CD4-positive, alpha-beta T cell treated with Interleukin-12 subunit alpha and Interleukin-12 subunit beta, for 1 hour (primary cell): ENCODE measurements at regions not wholly inside any gene's neighbourhood (a gene's known extent, or its start where the extent isn't known, plus 50 kb on each side); places are given as distances from the start of the nearest gene placed in this dataset.

Experiments
- DNase-seq: peaks from one replicate; pipeline ENCODE4 v3.0.0-alpha.2; 2020

DNA sequence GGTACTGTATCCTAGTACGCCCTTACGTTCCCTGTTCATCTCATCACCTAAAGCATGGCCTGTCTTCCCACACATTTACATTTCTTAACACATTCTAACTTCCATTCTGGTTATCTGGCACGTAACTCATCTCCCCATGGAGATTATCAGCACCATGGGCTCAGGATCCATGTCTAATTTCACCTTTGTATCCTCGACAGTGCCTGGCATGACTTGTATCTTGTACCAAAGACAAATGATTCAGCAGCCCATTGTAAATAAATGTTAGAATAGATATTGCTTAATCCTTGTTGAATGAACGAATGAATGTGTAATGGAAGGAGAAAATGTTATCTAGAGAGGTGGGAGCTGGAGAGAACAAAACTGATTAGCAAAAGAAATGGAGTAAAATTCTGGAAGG, 69.7 kb upstream of the TPM1 start:
- DNase-seq, result no peak

DNA sequence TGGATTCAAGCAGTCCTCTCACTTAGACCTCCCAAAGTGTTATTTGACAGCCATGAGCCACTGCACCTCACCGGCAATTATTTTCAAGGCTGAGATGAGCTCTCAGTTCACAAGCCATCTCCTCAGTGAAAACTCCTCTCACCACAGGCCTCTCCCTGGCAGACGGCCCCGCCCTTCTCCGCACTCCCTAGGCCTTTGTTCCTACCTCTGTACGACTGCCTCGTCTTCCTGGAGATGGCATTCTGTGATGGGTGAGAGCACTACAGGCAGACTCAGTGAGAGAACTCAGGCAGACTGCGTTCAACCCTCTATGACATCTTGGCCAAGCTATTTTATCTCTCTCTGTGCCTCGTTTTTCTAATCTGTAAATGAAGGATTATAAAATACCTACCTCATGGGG, 67.0 kb upstream of the TPM1 start:
- no peak for DNase-seq

DNA sequence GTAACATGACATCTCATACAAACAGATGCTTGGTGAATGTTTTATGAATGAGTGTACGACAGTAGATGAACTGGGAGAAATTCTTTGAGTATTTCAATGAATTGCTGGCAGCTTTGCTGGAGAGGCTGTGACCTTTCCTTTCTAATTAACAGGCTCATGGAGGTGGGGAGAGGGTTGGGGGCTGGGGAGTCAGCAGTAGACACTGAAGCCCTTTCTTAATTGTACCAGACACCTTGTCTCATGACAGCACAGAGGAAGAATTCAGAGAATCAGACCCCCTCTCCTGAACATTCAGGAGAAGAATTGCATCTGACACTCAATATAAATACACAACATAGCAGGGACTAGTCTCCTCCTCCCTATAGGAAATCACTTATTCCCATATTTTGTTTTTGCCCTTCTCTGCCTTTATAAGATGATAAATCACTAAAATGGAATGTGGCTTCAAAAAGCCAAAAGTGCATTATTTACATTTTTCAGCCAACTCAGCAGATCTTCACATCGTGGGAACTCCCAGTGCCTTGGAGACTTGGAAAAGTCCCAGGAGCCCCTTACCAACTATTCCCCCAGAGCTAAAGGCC, 66.2 kb upstream of the TPM1 start:
- no peak for DNase-seq

DNA sequence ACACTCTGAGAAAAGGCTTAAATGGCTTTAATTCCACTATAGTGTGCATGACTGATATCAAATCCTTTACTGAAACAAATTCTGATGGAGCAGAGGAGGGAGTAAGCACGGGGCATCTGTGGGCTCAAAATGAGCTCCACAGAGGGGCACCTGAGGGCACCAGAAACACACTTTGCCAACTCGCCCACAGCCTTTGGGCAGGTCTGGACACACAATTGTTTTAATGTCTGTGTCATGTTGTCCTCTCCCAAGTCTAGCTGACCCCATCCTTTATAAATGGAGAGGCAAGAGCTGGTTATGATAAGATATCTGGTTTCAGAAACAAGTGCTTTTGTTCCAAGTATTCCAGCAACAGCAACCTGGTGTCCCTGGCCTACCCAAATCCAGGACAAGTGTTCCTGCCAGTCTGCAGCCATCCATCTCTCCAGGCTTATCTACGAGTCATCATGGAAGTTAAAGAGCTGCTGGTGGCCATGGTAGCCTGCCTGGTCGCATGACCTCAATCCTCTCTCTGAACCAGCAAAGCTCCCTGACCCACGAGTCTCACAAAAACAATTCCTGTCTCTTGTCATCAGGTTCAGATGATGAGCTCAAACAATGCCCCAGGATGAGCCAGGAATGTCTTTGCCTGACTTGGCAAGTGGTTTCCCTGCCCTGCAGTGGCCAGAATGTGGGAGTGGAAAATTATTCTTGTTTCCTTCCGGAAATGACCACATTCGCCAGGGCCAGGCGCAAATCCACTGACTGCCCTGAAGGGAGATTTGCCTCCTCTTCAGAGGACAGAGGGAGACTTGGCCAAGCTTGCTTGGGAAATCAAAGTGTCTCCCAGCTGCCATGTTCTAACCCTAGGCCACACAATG, 64.4 kb upstream of the TPM1 start:
- DNase-seq, result no peak

DNA sequence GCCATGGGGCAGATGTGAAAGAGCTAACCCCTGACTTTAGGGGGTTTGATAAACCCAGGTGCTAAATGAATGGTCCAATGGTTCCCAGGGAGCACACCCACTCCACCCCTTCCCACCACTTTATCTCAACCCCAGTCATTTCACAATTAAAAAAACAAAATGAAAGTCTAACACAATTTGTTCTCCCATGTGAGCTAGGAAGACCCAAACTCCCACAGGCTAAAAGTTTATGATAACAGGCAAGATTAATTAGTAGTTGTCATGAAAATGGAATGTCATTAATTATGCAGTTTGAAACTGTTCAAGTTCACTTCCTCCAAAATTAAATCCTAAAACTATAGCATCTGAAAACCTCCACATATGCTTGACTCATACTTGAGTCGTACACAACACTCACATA, 63.3 kb upstream of the TPM1 start:
- DNase-seq, result no peak

DNA sequence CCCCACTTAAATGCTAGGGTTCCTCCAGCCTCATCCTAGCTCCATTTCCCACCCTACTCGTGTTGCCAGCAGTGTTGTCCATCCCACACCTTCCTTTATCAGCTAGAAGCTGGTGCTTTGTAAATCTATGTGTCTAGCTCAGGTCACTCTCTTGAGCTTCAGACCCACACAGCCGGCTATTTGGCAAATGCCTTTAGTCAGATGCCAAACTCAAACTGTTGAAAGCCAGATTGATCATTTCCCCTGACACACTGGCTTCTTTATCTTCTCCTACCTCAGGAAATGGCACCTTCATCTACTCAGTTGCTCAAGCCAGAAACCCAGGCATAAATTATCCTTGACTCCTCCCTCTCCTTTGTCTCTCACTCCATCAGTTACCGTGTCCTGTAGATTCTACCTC, 61.5 kb upstream of the TPM1 start:
- no peak for DNase-seq

DNA sequence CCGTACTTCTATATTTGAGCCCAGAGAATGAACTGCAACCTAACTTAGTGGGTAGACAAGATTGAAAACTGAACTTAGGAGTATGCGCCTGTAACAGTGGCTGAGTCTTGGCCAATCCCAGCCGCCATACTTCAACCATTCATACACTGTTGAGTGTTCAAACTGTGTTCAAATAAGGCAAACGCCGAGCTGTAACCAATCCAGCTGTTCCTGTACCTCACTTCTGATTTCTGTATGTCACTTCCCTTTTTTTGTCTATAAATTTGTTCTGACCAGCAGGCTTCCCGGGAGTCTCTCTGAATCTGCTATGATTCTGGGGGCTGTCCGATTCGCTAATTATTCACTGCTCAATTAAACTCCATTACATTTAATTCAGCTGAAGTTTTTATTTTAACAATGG, 58.6 kb upstream of the TPM1 start:
- DNase-seq, result no peak

DNA sequence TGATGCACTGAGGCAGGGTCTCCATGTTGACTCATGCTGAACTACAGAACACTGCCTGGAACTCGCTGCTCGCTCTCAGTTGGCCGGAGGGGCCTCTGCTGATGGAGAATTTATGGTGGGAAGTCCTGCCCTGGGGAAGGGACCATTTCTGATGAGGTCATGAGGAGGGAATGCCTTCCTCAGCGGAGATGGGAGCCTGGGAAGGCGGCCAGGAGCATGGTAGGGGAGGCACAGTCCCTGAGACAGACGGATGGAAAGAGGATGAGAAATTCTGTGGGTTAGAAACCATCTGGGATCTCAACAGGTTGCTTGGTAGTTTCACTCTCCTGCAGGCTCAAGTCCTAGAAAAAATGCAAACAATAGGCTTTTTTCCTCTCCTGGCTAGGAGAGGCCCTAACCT, 56.8 kb upstream of the TPM1 start:
- DNase-seq, result no peak

DNA sequence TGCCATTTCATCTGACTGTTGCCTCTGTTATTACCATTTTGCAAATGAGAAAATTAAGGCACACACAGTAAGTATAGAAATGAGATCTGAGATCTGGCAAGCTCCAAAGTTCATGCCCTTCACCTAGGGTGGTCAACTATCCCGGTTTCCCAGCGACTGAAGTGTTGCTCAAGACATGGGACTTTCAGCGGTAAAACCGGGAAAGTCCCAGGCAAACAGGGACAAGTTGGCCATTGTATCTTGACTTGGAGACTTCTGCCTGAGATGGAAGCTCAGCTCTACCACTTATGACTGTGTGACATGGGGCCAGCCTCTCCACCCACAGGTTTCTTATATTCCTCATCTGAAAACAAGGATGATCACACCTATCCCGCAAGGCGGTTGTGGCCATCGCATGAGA, 55.6 kb upstream of the TPM1 start:
- no peak for DNase-seq

DNA sequence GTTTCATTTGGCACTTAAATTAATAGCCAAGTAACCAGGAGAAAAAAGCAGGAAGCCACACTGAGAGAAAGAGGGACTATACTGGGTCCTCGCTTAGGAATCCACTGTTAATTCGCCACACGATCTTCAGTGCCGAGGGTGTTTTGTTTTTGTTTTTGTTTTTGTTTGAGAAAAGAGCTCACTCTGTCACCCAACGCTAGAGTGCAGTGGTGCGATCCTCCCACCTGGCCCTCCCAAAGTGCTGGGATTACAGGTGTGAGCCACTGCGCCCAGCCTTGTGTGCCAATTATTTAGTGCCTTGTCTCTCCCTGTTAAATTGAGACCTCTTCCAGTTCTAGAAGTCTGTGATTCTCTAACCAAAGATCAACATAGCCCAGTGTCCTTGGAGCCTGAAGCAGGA, 53.8 kb upstream of the TPM1 start:
- DNase-seq, result no peak

DNA sequence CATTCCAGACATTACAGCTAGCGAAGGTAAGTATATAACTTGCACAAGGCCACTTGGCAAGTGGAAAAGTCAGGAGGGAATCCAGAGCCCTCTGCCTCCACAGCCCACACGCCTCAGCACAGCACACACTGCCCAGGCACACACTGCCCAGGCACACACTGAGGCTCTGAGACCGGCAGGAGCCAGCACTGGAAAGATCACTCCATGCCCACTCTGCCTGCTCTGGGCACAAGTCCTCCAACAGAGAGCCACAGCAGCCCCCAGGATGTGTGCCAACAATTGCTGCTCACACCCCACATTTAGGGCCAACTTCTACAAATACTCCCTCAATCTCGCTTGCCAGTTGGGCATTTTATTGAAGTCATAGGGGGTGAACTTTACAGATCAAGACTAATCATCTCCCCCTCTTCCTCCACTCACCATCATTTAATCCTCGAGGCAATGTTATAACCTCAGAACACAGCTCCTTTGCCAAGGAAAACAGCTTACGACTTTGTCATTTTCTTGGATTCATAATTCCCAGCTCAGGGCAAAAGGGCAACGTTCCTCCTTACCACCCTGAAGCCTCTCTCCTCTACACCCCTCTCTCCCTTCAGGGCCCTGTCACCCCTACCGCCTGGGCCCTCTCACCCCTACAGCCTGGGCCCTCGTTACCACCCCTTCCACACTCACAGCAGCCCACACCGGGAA, 53.0 kb upstream of the TPM1 start:
- no peak for DNase-seq

DNA sequence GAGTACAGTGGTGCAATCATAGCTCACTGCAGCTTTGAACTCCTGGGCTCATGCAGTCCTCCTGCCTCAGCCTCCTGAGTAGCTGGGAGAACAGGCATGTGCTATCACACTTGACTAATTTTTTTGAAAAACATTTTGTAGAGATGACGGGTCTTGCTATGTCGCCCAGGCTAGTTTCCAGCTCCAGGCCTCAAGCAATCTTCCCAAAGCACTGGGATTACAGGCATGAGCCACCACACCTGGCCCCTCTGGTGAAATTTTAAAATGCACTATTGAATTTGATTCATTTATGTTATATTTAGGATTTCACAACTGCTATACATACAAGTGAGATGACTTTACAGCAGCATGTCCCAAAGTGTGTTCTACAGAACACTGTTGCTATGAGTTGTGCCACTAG, 50.8 kb upstream of the TPM1 start:
- no peak for DNase-seq

DNA sequence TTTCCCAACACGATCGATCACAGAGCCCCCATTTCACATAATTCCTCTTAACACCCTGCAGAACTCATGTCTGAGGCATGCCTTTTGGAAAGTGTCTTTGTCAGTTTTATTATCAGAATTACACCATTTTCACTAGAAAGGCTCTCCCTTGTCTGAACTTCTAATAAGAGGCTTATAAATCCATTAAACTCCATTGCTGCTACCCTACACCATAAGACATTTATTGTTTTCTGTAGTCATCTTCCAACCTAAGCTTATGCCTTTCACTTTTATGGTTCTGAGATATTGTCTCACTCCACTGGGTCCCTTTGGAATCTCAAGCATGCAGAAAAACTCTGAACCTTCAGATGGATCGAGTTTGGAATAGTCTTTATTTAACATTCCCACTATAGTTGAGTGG, 50.2 kb upstream of the TPM1 start:
- no peak for DNase-seq
